CD4-positive, alpha-beta T cell treated with Interleukin-17A for 4 hours (primary cell): ENCODE measurements at regions not wholly inside any gene's neighbourhood (a gene's known extent, or its start where the extent isn't known, plus 50 kb on each side); places are given as distances from the start of the nearest gene placed in this dataset.
"Not testable (repeated sequence)": the region's sequence is repeated elsewhere in the genome, so short reads cannot be mapped to it uniquely, and the experiment has no call there.

Source experiments
- DNase-seq: peaks from one replicate; pipeline ENCODE4 v3.0.0-alpha.2; 2020; ENCODE audit warnings: mixed read lengths

- no peak for DNase-seq
These were observed 373.7 kb downstream of the HACE1 start for GRCh38 chr6:104486035-104486434.

GRCh38 chr6:104484626-104485025, 375.1 kb downstream of the HACE1 start:
- no peak for DNase-seq

GRCh38 chr6:104484191-104484590, 375.5 kb downstream of the HACE1 start:
- DNase-seq = no peak

GRCh38 chr6:104483225-104483834, 376.4 kb downstream of the HACE1 start:
- no peak for DNase-seq

GRCh38 chr6:104477569-104477968, 382.1 kb downstream of the HACE1 start:
- no peak for DNase-seq

GRCh38 chr6:104473021-104473429, 386.7 kb downstream of the HACE1 start:
- DNase-seq = no peak

- DNase-seq = no peak
These were observed 387.5 kb downstream of the HACE1 start for GRCh38 chr6:104472021-104472901.

GRCh38 chr6:104466306-104466705, 393.4 kb downstream of the HACE1 start:
- DNase-seq = no peak

GRCh38 chr6:104462811-104463599, 396.7 kb downstream of the HACE1 start:
- DNase-seq = no peak

GRCh38 chr6:104460738-104461483, 398.8 kb downstream of the HACE1 start:
- DNase-seq = no peak

GRCh38 chr6:104459543-104459942, 400.2 kb downstream of the HACE1 start:
- no peak for DNase-seq

- no peak for DNase-seq
These were observed 409.8 kb downstream of the HACE1 start for GRCh38 chr6:104449918-104450317.

- not testable (repeated sequence) for DNase-seq
These were observed 413.3 kb downstream of the HACE1 start for GRCh38 chr6:104446101-104447080.

GRCh38 chr6:104434519-104434918, 425.2 kb downstream of the HACE1 start:
- DNase-seq = no peak

- DNase-seq = no peak
These were observed 428.6 kb downstream of the HACE1 start for GRCh38 chr6:104431096-104431495.

GRCh38 chr6:104428184-104428583, 431.5 kb downstream of the HACE1 start:
- no peak for DNase-seq

- DNase-seq = no peak
These were observed 436.0 kb downstream of the HACE1 start for GRCh38 chr6:104423691-104424090.

- no peak for DNase-seq
These were observed 438.1 kb downstream of the HACE1 start for GRCh38 chr6:104421650-104422049.

GRCh38 chr6:104418839-104419238, 440.9 kb downstream of the HACE1 start:
- no peak for DNase-seq

GRCh38 chr6:104418125-104418524, 441.6 kb downstream of the HACE1 start:
- no peak for DNase-seq

GRCh38 chr6:104414723-104415122, 445.0 kb downstream of the HACE1 start:
- DNase-seq = no peak

GRCh38 chr6:104413767-104414166, 446.0 kb downstream of the HACE1 start:
- DNase-seq = no peak
